Uterus (tissue), 2 donors: ENCODE measurements at regions not wholly inside any gene's neighbourhood (a gene's known extent, or its start where the extent isn't known, plus 50 kb on each side); places are given as distances from the start of the nearest gene placed in this dataset.

Source experiments
- POLR2A ChIP-seq, 2 donors: fragments of 450-650 bp; IDR thresholded peaks; one replicate each; pipeline ENCODE4 v1.6.1; 2016; ENCODE audit warnings: antibody characterized with exemption in 2 of 2, mild to moderate bottlenecking in 1 of 2, moderate library complexity in 1 of 2
- TF ChIP-seq, protein P1 (sequence below), 4 experiments: fragments of 200-600 bp in 2 of 4; fragments of 450-650 bp in 2 of 4; sonication (generic) in 2 of 4; IDR thresholded peaks; one replicate each; pipeline ENCODE4 v1.5.1; 2016 to 2019; ENCODE audit warnings: antibody characterized with exemption in 4 of 4, mild to moderate bottlenecking in 2 of 4, moderate library complexity in 1 of 4

DNA sequence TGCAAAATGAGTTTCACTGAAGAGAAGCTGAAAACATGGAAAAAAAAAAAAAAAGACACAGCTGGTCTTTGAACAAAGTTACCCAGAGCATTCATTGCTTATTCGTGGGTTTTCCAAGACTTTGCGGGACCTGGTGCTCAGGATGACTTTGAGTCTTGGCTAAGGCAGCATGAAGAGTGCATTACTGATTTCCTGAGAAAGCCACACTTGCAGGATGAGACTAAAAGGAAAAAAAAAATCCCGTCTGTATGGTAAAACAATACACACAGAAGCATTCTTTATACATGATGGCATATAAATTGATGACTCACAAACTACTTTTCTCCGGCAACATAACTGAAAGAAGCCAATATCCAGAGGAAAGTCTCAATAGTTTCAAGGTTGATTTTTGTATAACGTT lies 195.4 kb downstream of the SPP2 start:
- TF ChIP-seq, protein P1, sequence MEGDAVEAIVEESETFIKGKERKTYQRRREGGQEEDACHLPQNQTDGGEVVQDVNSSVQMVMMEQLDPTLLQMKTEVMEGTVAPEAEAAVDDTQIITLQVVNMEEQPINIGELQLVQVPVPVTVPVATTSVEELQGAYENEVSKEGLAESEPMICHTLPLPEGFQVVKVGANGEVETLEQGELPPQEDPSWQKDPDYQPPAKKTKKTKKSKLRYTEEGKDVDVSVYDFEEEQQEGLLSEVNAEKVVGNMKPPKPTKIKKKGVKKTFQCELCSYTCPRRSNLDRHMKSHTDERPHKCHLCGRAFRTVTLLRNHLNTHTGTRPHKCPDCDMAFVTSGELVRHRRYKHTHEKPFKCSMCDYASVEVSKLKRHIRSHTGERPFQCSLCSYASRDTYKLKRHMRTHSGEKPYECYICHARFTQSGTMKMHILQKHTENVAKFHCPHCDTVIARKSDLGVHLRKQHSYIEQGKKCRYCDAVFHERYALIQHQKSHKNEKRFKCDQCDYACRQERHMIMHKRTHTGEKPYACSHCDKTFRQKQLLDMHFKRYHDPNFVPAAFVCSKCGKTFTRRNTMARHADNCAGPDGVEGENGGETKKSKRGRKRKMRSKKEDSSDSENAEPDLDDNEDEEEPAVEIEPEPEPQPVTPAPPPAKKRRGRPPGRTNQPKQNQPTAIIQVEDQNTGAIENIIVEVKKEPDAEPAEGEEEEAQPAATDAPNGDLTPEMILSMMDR (IDR thresholded peaks at IDR 0.05) = no peak
- no peak for TF ChIP-seq POLR2A (IDR thresholded peaks at IDR 0.05)
